GM19468 (cell line): ENCODE measurements at regions not wholly inside any gene's neighbourhood (a gene's known extent, or its start where the extent isn't known, plus 50 kb on each side); places are given as distances from the start of the nearest gene placed in this dataset.
"Not testable (repeated sequence)": the region's sequence is repeated elsewhere in the genome, so short reads cannot be mapped to it uniquely, and the experiment has no call there.

Experiments
- ATAC-seq: cut with Tn5 transposase; IDR thresholded peaks from one replicate; pipeline ENCODE4 v1.9.1; 2021; ENCODE audit warnings: mild to moderate bottlenecking, moderate library complexity, moderate number of reproducible peaks; ENCODE audit not compliant: unreplicated experiment; ENCODE audit errors: extremely low read depth

- no peak for ATAC-seq
Observed at GRCh38 chr11:45393334-45393733, 107.2 kb upstream of the SYT13 start.

GRCh38 chr11:45392591-45393091, 106.5 kb upstream of the SYT13 start:
- no peak for ATAC-seq

GRCh38 chr11:45392154-45392553, 106.0 kb upstream of the SYT13 start:
- ATAC-seq = no peak

GRCh38 chr11:45391168-45391850, 105.2 kb upstream of the SYT13 start:
- no peak for ATAC-seq

- no peak for ATAC-seq
Observed at GRCh38 chr11:45390407-45390806, 104.3 kb upstream of the SYT13 start.

- ATAC-seq = no peak
Observed at GRCh38 chr11:45388472-45388871, 102.3 kb upstream of the SYT13 start.

- ATAC-seq = not testable (repeated sequence)
Observed at GRCh38 chr11:45387885-45388284, 101.7 kb upstream of the SYT13 start.

- no peak for ATAC-seq
Observed at GRCh38 chr11:45386972-45387371, 100.8 kb upstream of the SYT13 start.

GRCh38 chr11:45385844-45386243, 99.7 kb upstream of the SYT13 start:
- ATAC-seq = no peak

- ATAC-seq = no peak
Observed at GRCh38 chr11:45385423-45385822, 99.3 kb upstream of the SYT13 start.

GRCh38 chr11:45384711-45385241, 98.6 kb upstream of the SYT13 start:
- ATAC-seq = no peak

GRCh38 chr11:45384016-45384415, 97.9 kb upstream of the SYT13 start:
- no peak for ATAC-seq

GRCh38 chr11:45383224-45383623, 97.1 kb upstream of the SYT13 start:
- no peak for ATAC-seq

GRCh38 chr11:45382133-45382878, 96.2 kb upstream of the SYT13 start:
- ATAC-seq = no peak

GRCh38 chr11:45379162-45379863, 93.2 kb upstream of the SYT13 start:
- ATAC-seq = no peak

- ATAC-seq = no peak
Observed at GRCh38 chr11:45378516-45378915, 92.4 kb upstream of the SYT13 start.

GRCh38 chr11:45374653-45375059, 88.5 kb upstream of the SYT13 start:
- ATAC-seq = no peak

GRCh38 chr11:45374130-45374529, 88.0 kb upstream of the SYT13 start:
- ATAC-seq = no peak

- ATAC-seq = no peak
Observed at GRCh38 chr11:45373506-45374035, 87.4 kb upstream of the SYT13 start.

- not testable (repeated sequence) for ATAC-seq
Observed at GRCh38 chr11:45372414-45372813, 86.3 kb upstream of the SYT13 start.
